ENCODE measurements at regions not wholly inside any gene's neighbourhood (a gene's known extent, or its start where the extent isn't known, plus 50 kb on each side); places are given as distances from the start of the nearest gene placed in this dataset.

- TF ChIP-seq CTCF (IDR thresholded peaks at IDR 0.05; ENCODE audit: insufficient read depth, low read depth, low read length, missing control alignments): no peak
- H3K4me3 ChIP-seq (ENCODE audit: low read length): no peak overlapping the region
- DNase-seq (ENCODE audit: low read depth): no peak
Observed at GRCh38 chr5:89452081-89452480, 569.1 kb upstream of the MEF2C start.

GRCh38 chr5:89451263-89451662 is 568.3 kb upstream of the MEF2C start:
- no peak overlapping the region for H3K4me3 ChIP-seq (ENCODE audit: low read length)
- DNase-seq (ENCODE audit: low read depth): no peak
- no peak for TF ChIP-seq CTCF (IDR thresholded peaks at IDR 0.05; ENCODE audit: insufficient read depth, low read depth, low read length, missing control alignments)

GRCh38 chr5:89450149-89450538 is 567.2 kb upstream of the MEF2C start:
- TF ChIP-seq CTCF (IDR thresholded peaks at IDR 0.05; ENCODE audit: insufficient read depth, low read depth, low read length, missing control alignments): no peak
- H3K4me3 ChIP-seq (ENCODE audit: low read length): no peak overlapping the region
- DNase-seq (ENCODE audit: low read depth): no peak

- H3K4me3 ChIP-seq (ENCODE audit: low read length): no peak overlapping the region
- TF ChIP-seq CTCF (IDR thresholded peaks at IDR 0.05; ENCODE audit: insufficient read depth, low read depth, low read length, missing control alignments): no peak
- no peak for DNase-seq (ENCODE audit: low read depth)
Observed at GRCh38 chr5:89449392-89450148, 566.6 kb upstream of the MEF2C start.

GRCh38 chr5:89447027-89447426 is 564.0 kb upstream of the MEF2C start:
- TF ChIP-seq CTCF (IDR thresholded peaks at IDR 0.05; ENCODE audit: insufficient read depth, low read depth, low read length, missing control alignments): no peak
- no peak overlapping the region for H3K4me3 ChIP-seq (ENCODE audit: low read length)
- no peak for DNase-seq (ENCODE audit: low read depth)

GRCh38 chr5:89445106-89445745 is 562.2 kb upstream of the MEF2C start:
- H3K4me3 ChIP-seq (ENCODE audit: low read length): no peak overlapping the region
- TF ChIP-seq CTCF (IDR thresholded peaks at IDR 0.05; ENCODE audit: insufficient read depth, low read depth, low read length, missing control alignments): no peak
- no peak for DNase-seq (ENCODE audit: low read depth)

- no peak overlapping the region for H3K4me3 ChIP-seq (ENCODE audit: low read length)
- no peak for TF ChIP-seq CTCF (IDR thresholded peaks at IDR 0.05; ENCODE audit: insufficient read depth, low read depth, low read length, missing control alignments)
Observed at GRCh38 chr5:89444088-89444487, 561.1 kb upstream of the MEF2C start.

More at GRCh38 chr5:89444088-89444487, 561.1 kb upstream of the MEF2C start:
- DNase-seq (ENCODE audit: low read depth): no peak
